Dermis microvascular lymphatic vessel endothelial cell (primary cell): ENCODE measurements at regions not wholly inside any gene's neighbourhood (a gene's known extent, or its start where the extent isn't known, plus 50 kb on each side); places are given as distances from the start of the nearest gene placed in this dataset.

Experiments used
- DNase-seq, 2 donors: peaks; one replicate each; pipeline versions ENCODE4 v3.0.0 to v3.0.0-alpha.2; 2010; ENCODE audit warnings: low read depth in 2 of 2

DNA sequence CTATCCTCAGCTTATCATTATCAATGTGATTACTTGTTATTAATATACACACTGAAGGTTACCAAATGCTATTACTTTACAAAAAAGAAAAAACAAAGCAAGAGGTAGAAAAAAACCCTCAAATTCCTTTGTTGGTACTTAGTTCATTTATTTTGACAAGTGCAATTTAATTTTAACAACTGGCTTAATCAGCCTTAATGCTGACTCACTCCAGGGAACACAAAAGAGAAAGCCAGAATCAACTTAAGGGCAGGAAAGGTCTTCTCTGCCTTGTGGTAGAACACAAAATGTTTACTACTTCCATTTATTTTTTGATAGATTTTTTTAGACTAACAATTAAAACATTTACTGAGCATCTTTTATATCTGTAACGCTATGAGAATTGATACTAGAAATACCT lies 417.1 kb downstream of the PCDH17 start:
- DNase-seq = no peak

DNA sequence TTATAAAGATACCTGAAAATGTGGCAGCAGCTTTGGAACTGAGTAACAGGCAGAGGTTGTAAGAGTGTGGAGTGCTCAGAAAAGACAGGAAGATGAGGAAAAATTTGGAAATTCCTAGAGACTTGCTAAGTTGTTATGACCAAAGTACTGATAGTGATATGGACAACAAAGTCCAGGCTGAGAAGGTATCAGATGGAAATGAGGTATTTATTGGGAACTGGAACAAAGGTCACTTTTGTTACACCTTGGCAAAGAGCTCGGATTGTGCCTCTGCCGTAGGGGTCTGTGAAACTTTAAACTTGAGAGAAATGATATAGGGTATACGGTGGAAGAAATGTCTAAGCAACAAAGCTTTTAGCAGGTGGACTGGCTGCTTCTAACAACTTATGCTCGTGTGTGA lies 419.9 kb downstream of the PCDH17 start:
- no peak for DNase-seq

DNA sequence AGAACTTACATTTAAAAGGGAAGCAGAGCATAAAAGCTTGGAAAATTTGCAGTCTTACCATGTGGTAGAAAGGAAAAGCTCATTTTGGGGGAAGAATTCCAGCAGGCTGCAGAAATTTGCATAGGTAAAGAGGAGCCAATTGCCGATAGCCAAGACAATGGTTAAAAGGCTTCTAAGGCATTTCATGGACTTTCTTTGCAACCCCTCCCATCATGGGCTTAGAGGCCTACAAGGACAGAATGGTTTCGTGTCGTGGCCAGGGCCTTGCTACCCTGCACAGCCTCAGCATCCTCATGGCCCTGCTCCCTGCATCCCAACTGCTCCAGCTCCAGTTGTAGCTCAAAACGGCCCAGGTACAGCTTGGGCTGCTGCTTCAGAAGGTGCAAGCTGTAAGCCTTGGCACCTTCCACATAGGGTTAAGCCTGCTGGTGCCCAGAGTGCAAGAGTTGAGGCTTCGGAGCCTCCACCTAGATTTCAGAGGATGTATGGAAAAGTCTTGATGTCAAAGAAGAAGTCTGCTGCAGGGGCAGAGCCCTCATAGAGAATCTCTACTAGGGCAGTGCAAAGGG lies 420.3 kb downstream of the PCDH17 start:
- no peak for DNase-seq

DNA sequence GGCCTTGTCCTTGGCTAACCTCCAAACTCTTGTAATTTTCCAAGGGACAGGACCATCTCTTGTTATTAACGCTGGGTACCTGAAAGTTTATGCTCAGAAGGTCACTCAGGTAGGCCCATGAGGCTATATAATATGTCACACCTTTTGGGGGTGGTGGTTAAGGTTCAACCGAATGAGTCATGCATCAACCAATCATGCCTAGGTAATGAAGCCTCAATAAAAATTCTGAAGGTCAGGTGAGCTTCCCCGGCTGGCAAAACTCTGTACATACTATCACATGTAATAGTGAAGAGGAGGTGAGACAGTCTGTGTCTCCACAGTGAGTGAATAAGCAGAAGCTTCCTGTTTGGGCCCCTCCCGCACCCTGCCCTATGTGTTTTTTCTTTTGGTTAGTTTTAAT lies 424.9 kb downstream of the PCDH17 start:
- no peak for DNase-seq

DNA sequence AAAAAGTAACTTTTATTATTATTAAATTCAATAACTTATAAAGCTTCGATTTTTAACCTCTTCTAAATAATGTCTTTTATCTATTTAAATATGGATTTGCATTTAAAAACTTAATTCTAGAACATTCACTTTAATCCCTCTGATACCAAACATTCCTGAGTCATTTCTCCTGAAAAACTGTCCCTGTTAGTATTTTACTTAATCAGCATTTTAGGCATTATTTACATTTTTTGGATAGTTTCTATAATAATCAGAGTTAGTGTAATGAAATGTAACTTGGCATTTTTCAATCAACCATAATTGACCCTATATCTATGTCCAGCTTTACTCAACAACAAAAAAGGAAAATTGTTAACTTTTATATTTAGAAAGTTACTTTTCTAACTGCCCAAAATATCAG lies 428.1 kb downstream of the PCDH17 start:
- DNase-seq = no peak

DNA sequence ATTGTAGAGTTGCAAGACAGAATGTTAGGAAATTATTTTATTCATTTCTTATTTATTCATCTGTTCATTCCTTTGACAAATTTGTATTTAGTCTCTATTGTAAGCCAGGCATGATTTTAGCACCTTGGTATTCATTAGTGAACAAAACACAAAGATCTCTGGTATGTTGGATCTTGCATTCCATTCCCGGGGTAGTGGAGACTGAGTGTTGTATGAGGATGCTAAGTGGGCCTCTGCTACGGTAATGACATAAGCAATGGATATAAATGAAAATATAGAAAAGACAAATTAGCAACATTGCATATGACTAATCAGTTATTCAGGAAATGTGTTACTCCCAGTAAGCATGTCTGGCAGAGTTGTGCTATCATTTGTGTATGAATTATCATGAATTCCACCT lies 449.3 kb downstream of the PCDH17 start:
- no peak for DNase-seq

DNA sequence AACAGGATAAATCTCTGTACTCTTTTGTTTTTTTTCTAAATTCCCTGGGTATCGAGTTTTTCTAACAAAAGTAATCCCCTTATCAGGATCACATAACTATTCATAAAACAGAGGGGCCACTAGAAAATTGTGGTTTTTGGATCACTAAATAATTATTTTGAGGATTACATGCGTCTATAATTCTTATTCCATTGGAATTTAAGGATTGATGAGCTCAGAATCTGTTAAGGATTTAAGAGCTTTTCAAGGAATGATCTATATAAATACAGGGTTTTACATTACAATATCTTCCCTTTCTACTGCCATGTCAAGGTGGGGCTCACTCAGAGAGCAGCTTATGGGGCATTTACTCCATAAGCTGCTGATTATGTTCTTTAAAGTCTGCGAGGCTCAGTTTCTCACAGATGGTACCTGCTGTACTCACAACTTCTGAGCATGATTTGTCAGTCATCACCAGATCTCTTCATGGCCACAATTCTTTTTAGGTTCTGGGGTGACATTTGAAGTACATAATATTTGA lies 449.8 kb downstream of the PCDH17 start:
- no peak for DNase-seq

DNA sequence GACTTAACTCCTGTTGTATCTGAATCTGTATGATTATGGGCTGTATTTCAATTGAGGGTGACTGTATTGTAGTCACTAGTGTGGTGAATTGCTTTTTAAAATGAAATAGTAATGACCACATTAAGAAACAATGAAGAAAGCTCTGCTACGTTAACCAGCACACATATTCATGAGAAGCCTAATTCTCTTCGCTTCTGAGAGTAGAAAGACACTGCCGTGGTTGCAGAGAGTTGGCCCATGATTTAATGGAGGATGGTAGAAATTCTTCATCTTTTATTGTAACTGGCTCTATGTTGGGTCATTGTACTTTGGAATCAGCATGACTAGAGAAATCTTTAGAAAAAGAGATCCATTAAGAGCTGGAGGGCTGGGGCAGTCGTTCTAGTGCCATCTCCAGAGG lies 451.5 kb downstream of the PCDH17 start:
- DNase-seq = no peak

DNA sequence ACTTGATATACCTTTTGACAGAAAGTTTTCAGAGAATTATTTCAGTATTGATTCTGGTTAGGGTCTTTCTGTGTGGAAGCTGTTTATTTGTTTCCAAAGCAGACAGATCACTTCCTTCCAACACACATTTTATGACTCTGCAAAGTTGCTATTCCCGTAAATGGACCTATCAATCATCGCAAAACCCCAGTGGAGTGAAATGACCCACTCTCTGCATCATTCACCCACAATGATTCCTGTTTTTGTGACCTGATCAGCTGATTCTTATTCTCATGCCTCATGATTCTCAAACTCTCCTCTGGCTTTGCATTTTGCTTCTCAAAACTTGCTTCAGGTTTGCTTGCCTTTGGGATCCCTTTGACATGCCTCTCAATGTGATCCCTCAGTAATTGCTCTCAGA lies 453.7 kb downstream of the PCDH17 start:
- DNase-seq = no peak

DNA sequence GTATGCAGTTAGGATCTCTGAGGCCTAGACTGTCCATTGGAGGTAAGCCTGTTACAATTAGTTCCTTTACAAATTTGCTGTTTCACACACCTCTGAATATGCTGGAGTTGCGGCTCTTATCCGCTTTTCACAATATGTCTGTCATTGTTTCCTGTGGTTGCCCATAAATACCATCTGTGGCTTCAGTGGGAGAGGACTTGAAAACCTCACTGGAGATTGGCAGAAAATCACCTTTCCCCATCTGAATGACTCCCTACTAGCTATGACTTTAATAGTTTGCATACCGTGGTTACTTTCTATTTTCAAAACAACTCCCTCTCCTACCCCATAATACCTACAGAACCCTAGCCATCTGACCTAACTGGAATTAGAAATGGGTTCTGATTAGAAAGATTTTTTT lies 454.3 kb downstream of the PCDH17 start:
- no peak for DNase-seq

DNA sequence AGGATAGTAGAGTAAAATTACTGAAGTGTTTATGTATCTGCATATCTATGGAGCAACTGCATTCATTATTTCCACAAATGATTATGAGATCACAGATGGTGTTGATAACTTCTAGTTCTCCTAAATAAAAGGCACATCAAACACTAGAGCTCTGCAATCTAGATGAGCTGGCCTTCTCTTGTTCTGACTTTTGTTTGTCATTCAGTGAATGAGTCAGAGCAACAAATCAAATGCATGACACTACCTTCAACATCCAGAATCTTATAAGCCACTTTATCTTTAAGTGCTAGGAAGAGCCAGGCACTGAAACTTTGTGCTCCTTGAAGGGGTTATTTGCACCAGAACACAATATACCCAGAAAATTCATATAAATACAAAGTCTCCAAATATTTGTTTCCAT lies 456.0 kb downstream of the PCDH17 start:
- DNase-seq = no peak

DNA sequence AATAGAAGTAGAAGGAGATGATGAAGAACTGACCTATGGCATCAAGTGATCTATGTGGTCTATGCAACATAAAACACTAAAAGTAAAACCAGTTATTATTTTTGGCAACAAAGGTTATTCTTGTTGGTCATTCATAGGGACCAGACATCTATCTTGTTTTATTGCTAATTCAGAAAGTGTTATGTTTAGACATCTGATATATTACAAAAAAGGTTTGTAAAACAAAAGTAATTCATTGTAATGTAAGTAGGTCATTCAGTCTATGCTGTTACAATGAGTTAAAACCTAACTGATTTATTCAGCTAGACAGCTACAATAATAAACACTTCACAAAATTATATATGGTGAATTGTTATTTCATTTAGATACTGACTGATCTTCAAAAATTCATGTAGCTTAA lies 461.9 kb downstream of the PCDH17 start:
- DNase-seq = no peak

DNA sequence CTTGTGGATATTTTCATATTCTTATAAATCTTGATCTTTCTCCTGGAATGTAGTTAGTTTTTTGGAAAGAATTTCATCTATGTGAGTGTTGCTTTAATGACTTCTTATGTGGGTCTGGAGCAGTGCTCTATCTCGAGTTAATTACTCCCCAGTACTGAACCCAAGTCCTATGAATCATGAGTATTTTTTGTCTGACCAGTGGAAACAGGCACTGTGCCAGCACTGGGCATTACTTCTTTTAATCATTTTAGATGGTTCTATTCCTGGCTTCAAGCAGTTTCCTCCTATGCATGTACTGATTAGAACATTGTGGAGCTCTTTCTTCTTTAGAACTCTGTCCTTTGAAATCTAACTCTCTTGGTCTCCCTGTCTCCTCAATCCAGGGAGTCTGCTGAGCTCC lies 466.3 kb downstream of the PCDH17 start:
- DNase-seq = no peak

DNA sequence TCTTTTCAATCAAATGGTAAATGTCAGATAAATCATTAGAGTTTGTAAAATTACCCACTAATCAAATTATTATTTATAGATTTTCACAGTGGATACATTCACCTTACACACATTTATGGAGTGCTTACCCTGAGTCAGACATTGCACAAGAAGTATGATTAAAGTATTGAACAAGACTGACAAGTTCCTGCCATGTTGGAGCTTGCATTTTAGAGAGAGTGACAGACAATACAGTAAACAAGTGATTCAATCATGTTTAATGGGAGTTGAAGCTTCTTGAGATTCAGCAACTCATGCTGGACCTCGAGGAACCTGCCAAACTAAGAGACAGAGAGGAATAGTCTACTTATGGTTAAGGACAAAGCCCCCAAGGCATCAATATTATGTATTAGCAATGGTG lies 487.8 kb downstream of the PCDH17 start:
- no peak for DNase-seq

DNA sequence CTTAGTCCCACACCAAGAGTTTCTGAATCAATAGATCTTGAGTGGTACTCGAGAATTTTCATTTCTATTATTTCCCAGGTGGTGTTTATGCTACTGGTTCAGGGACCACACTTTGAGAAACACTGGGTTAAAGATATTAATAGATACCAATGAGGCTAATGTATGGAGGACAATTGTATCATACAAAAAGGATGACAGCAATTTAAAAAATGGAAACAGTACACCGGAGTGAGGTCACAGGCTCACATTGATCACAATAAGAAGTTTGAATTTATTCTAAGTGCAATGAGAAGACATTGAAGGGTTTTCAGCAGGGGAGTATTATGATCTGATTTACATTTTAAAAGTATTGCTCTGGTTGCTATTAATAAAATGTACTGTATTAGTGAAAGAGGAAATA lies 488.3 kb downstream of the PCDH17 start:
- DNase-seq = no peak

DNA sequence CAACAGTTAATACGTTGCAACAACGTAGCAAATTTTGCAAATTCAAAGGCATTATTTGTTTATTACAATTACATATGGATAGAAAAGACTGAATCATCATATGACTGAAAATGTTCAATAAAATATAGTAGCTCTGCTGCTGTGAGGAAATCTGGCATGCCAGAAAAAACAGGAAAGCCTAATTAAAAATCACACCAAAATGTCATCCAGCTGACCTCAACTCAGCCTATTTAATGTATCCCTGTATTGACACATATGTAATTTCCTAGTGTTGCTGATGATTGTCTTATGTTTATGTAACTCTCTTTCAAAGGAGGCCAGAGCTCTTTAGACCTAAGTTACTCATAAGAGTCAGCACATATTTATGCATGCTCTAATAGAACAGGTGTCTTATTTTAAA lies 495.0 kb downstream of the PCDH17 start:
- DNase-seq = no peak

DNA sequence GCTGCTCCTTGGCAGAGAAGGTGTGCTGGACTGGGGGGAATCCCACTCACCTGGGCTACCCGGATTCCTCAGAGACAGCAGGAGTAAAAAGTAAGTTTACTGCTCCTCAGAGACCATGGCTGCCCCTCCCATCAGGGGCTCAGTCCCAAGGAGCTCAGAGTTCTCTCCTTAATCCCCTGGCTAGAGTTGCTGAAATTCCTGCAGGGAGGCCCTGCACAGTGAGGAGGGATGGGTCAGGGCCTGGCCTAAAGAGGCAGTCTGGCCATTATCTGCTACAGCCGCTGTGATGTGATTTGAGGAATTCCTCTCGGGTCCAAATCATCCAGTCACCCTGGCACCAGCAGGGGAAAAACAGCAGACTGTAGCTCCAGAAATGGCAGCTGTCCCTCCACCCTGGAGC lies 502.5 kb downstream of the PCDH17 start:
- no peak for DNase-seq

DNA sequence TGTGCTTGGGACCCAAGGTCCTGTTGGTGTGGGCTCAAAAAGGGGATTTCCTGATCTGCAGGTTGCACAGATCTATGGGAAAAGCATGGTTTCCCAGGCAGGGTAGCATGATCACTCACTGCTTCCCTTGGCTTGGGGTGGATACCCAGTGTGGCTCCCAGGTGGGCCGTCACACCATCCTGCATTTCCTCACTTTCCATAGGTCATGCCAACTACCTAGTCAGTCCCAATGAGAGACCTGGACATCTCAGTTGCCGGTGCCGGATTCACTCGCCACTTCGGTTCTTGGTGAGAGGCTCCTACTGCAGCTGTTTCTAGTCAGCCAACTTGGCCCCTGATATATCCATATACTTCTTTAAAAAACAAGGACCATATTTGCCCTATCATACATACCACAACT lies 503.0 kb downstream of the PCDH17 start:
- DNase-seq = no peak

DNA sequence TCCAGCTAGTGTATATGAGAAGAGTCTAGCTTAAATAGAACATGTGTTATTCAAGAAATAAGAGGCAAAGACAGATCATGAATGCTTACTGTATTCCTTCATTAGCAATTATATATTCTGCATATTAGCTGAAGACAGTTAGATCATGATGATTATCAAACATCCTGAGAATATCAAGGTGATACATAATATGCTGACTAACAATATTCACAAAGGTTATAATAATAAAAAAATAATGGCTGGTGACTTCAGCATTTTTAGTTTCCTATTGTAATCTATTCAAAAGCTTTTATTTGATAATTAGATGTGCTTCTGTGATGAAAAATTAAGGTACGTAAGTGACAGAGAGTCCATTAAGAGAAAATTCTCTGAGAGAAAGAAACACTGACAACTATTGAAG lies 511.4 kb downstream of the PCDH17 start:
- no peak for DNase-seq

DNA sequence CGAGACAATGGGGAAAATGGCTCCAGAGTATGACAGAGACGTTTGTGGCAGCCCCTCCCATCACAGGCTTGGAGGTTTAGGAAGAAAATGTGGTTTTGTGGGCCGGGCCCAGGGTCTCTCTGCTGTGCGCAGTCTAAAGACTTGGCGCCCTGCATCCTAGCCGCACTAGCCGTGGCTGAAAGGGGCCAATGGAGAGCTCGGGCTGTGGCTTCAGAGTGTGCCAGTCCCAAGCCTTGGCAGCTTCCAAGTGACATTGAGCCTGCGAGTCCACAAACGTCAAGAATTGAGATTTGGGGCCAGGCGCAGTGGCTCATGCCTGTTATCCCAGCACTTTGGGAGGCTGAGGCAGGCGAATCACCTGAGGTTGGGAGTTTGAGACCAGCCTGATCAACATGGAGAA lies 513.1 kb downstream of the PCDH17 start:
- DNase-seq = no peak

DNA sequence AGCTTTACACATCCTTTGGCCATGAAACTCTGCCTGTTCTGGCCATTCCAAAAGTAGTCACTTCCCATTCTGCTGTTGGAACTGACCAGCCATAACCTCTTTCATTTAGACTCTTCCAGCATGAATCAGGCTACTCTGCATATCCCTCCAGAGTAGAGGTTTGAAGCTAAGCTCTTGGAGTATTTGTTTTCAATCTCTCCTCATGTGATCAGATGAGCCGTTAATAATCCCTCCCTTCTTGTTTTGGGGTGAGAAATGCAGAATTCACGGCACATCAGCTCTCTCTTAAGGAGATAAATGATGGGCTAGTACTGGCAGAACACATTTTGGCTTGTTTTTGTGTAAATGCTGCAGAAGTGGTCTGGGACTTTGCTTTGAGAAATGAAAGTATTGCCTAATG lies 519.9 kb downstream of the PCDH17 start:
- no peak for DNase-seq

DNA sequence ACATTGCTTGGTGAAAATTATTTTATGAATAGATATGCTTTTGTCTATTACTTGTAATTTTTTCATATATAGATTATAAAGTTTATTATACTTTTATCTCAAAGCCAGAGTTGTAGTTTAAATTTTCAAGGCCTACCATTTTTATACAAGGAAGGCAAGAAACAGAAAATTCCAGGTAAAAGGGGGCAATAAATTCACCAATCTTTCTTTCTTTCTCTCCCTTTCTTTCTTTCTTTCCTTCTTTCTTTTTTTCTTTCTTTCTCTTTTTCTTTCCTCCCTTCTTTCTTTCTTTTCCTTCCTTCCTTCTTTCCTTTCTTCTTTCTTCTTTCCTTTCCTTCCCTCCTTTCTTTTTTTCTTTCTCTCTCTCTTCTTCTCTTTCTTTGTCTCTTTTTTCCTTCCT lies 529.4 kb downstream of the PCDH17 start:
- no peak for DNase-seq

DNA sequence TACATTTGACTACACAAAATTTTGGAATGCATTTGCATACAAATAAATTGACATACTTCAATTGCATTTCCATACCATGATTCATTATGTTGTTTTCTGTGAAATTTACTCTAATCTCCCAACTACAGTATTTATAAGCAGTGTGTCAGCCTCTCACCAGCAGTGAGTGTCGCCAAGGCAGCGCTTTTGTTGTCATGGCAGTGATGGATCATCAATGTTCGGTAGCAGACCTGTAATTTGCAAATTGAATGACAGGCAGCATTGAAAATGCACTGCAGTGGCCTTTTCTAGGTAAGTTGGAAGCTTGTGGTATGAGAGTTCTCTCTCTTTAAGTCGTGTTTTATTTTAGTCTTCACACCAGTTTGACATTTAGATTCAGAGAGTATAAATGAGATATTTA lies 534.1 kb downstream of the PCDH17 start:
- no peak for DNase-seq

DNA sequence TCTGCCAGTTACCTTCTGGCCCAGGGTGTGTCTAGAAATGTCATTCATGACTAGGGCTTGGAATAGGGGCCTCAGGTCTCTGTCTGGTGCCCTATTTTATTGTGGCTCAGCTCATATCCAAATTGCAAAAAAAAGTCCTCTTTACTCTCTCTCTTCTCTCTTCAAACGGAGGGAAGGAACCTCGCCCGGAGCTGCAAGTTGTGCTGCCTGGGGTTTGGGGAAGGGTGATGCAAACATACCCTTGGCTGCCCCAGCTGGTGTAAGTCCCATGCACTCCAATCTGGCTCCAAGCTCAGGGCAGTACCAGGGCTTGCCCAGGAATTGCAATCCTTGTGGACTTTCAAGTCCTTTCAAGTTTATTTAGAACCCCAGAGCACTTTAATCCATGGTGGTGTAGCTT lies 549.6 kb downstream of the PCDH17 start:
- DNase-seq = no peak
